ENCODE measurements at regions not wholly inside any gene's neighbourhood (a gene's known extent, or its start where the extent isn't known, plus 50 kb on each side); places are given as distances from the start of the nearest gene placed in this dataset.

- DNase-seq (no peak), ATAC-seq (ENCODE audit: insufficient read depth, low FRiP score) (no peak)
- Histone ChIP-seq H3K9me3 (ENCODE audit: control insufficient read depth in 4 of 4, insufficient read depth in 3 of 4, low read length in 3 of 4) (peaks cover 0 to 2% (median under 1%) of the 10 kb centered on the region in 4 donors), H3K27me3 (ENCODE audit: control insufficient read depth in 3 of 3, insufficient read depth in 3 of 3, low read length in 2 of 3) (no peaks in the 10 kb centered on the region), H3K9ac (ENCODE audit: insufficient read depth in 1 of 2, low read length in 2 of 2) (no peak overlapping the region), H3K27ac (ENCODE audit: low read depth in 1 of 2, low read length in 1 of 2) (no peak overlapping the region), H3K4me3 (no peak overlapping the region), H3K4me1 (ENCODE audit: control insufficient read depth in 5 of 5, insufficient read depth in 5 of 5, low read length in 5 of 5) (no peaks in the 10 kb centered on the region), H3K36me3 (ENCODE audit: control insufficient read depth in 4 of 4, insufficient read depth in 4 of 4, low read length in 4 of 4) (no peaks in the 10 kb centered on the region)
- TF ChIP-seq, protein P1, sequence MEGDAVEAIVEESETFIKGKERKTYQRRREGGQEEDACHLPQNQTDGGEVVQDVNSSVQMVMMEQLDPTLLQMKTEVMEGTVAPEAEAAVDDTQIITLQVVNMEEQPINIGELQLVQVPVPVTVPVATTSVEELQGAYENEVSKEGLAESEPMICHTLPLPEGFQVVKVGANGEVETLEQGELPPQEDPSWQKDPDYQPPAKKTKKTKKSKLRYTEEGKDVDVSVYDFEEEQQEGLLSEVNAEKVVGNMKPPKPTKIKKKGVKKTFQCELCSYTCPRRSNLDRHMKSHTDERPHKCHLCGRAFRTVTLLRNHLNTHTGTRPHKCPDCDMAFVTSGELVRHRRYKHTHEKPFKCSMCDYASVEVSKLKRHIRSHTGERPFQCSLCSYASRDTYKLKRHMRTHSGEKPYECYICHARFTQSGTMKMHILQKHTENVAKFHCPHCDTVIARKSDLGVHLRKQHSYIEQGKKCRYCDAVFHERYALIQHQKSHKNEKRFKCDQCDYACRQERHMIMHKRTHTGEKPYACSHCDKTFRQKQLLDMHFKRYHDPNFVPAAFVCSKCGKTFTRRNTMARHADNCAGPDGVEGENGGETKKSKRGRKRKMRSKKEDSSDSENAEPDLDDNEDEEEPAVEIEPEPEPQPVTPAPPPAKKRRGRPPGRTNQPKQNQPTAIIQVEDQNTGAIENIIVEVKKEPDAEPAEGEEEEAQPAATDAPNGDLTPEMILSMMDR (IDR thresholded peaks at IDR 0.05; ENCODE audit: control extremely low read depth, extremely low read depth): no peak
- WGBS, 2 donors: 89 to 91% methylated on average over 3 of the region's 3 CpGs
These were observed 222.6 kb upstream of the CPHXL start for GRCh38 chr16:75948886-75949285.

DNA sequence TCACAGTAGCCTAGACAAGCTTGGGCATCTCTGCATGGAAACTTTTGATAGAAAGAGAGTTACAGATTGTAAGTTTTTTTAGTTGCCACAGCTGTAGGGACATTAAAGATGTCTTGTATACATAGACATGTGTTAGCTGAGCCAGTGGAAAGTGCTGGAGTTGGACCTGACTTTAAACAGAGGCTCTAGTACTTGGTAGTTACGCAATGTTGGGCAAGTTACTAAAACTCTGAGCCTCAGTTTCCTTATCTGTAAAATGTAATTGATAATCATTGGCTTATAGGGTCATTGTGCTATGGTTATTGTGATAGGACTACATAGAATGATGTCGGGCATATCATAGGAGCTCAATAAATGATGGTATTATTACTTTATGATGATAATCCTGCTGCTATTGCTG lies 225.8 kb upstream of the CPHXL start:
- 87 to 88% methylated on average over 2 of the region's 2 CpGs for WGBS, 2 donors

DNA sequence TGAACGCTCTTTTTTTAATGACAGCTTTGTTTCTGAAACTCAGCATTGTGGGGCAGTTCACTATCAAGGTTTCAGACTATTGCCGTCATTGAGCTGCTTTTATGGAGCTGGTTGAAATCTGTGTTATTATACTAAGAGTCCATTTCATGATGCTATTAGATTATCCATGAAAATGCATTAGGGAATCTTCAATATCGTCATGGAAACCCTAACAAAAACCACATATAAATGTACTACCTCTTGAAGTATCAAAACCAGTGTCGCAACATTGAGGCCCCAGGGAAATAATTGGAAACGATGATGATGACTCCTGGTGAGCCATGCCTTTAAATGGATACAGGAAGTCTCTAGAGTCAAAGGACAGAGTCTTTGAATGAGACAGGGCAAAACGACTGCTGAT lies 231.6 kb upstream of the CPHXL start:
- 84 to 88% methylated on average over 6 of the region's 6 CpGs for WGBS, 2 donors
- DNase-seq (no peak), ATAC-seq (ENCODE audit: insufficient read depth, low FRiP score) (no peak)
- no peaks in the 10 kb centered on the region for H3K36me3 ChIP-seq (ENCODE audit: control insufficient read depth in 4 of 4, insufficient read depth in 4 of 4, low read length in 4 of 4)
- H3K4me1 ChIP-seq (ENCODE audit: control insufficient read depth in 5 of 5, insufficient read depth in 5 of 5, low read length in 5 of 5): no peaks in the 10 kb centered on the region
- no peak overlapping the region for H3K9ac ChIP-seq (ENCODE audit: insufficient read depth in 1 of 2, low read length in 2 of 2)
- TF ChIP-seq, protein P1 (IDR thresholded peaks at IDR 0.05; ENCODE audit: control extremely low read depth, extremely low read depth): no peak
- no peak overlapping the region for H3K27ac ChIP-seq (ENCODE audit: low read depth in 1 of 2, low read length in 1 of 2)
- H3K9me3 ChIP-seq (ENCODE audit: control insufficient read depth in 4 of 4, insufficient read depth in 3 of 4, low read length in 3 of 4): peaks cover 0 to 2% (median 0%) of the 10 kb centered on the region in 4 donors
- no peak overlapping the region for H3K4me3 ChIP-seq
- H3K27me3 ChIP-seq (ENCODE audit: control insufficient read depth in 3 of 3, insufficient read depth in 3 of 3, low read length in 2 of 3): no peaks in the 10 kb centered on the region

More for the DNA sequence above, 225.8 kb upstream of the CPHXL start:
- H3K9ac ChIP-seq (ENCODE audit: insufficient read depth in 1 of 2, low read length in 2 of 2): no peak overlapping the region
- H3K4me3 ChIP-seq: no peak overlapping the region
- DNase-seq (no peak), ATAC-seq (ENCODE audit: insufficient read depth, low FRiP score) (no peak)
- no peaks in the 10 kb centered on the region for H3K4me1 ChIP-seq (ENCODE audit: control insufficient read depth in 5 of 5, insufficient read depth in 5 of 5, low read length in 5 of 5)
- H3K9me3 ChIP-seq (ENCODE audit: control insufficient read depth in 4 of 4, insufficient read depth in 3 of 4, low read length in 3 of 4): peaks cover 0 to 2% (median under 1%) of the 10 kb centered on the region in 4 donors
- no peaks in the 10 kb centered on the region for H3K27me3 ChIP-seq (ENCODE audit: control insufficient read depth in 3 of 3, insufficient read depth in 3 of 3, low read length in 2 of 3)
- no peak overlapping the region for H3K27ac ChIP-seq (ENCODE audit: low read depth in 1 of 2, low read length in 1 of 2)
- no peaks in the 10 kb centered on the region for H3K36me3 ChIP-seq (ENCODE audit: control insufficient read depth in 4 of 4, insufficient read depth in 4 of 4, low read length in 4 of 4)
- TF ChIP-seq, protein P1 (IDR thresholded peaks at IDR 0.05; ENCODE audit: control extremely low read depth, extremely low read depth): no peak
